Smooth muscle cell (in vitro differentiated cells): ENCODE measurements at regions not wholly inside any gene's neighbourhood (a gene's known extent, or its start where the extent isn't known, plus 50 kb on each side); places are given as distances from the start of the nearest gene placed in this dataset.

Source experiments
- DNase-seq: peaks from one replicate; lab custom pipeline; 2025; ENCODE audit not compliant: unreplicated experiment; lab: John Stamatoyannopoulos, UW
- H2AFZ ChIP-seq: fragments of 200-600 bp; sonication (generic); 2 replicates; pipeline ENCODE4 v1.6.0; 2016; ENCODE audit warnings: antibody characterized with exemption, low read depth, mild to moderate bottlenecking
- H3F3A ChIP-seq: fragments of 200-600 bp; sonication (generic); 2 replicates; pipeline ENCODE4 v1.6.0; 2017; ENCODE audit warnings: antibody characterized with exemption, low read depth
- H3K27ac ChIP-seq: fragments of 200-600 bp; sonication (generic); 2 replicates; pipeline ENCODE4 v1.5.1; 2016; ENCODE audit warnings: low read depth, mild to moderate bottlenecking
- H3K27me3 ChIP-seq: fragments of 200-600 bp; sonication (generic); 2 replicates; pipeline ENCODE4 v1.6.1; 2016; ENCODE audit warnings: low read depth, mild to moderate bottlenecking
- H3K36me3 ChIP-seq: fragments of 200-600 bp; sonication (generic); 2 replicates; pipeline ENCODE4 v1.5.1; 2016; ENCODE audit warnings: low read depth
- H3K4me1 ChIP-seq: fragments of 200-600 bp; sonication (generic); 2 replicates; pipeline ENCODE4 v1.5.1; 2016; ENCODE audit warnings: low read depth
- H3K4me2 ChIP-seq: fragments of 200-600 bp; sonication (generic); 2 replicates; pipeline ENCODE4 v1.6.0; 2016; ENCODE audit warnings: mild to moderate bottlenecking
- H3K4me3 ChIP-seq: fragments of 200-600 bp; sonication (generic); 2 replicates; pipeline ENCODE4 v1.5.1; 2016; ENCODE audit warnings: mild to moderate bottlenecking
- H3K79me2 ChIP-seq: fragments of 200-600 bp; sonication (generic); 2 replicates; pipeline ENCODE4 v1.6.0; 2016; ENCODE audit warnings: low read depth, mild to moderate bottlenecking
- H3K9ac ChIP-seq: fragments of 200-600 bp; sonication (generic); 2 replicates; pipeline ENCODE4 v1.6.0; 2016; ENCODE audit warnings: low read depth
- H3K9me3 ChIP-seq: fragments of 200-600 bp; sonication (generic); replicated peaks from 2 replicates; pipeline ENCODE4 v1.5.1; 2016; ENCODE audit warnings: low read depth
- H4K20me1 ChIP-seq: fragments of 200-600 bp; sonication (generic); 2 replicates; pipeline ENCODE4 v1.6.0; 2016; ENCODE audit warnings: low read depth
- CTCF ChIP-seq: fragments of 200-600 bp; sonication (generic); IDR thresholded peaks from 2 replicates; pipeline ENCODE4 v1.5.1; 2017; ENCODE audit warnings: borderline replicate concordance, mild to moderate bottlenecking, antibody characterized with exemption; ENCODE audit not compliant: insufficient read depth, poor library complexity, severe bottlenecking
- WGBS: methylation state at CpG from one replicate; pipeline ENCODE4 v1.1.7; 2016; ENCODE audit warnings: low lambda C conversion rate; 5-methylcytosine and 5-hydroxymethylcytosine counted together

DNA sequence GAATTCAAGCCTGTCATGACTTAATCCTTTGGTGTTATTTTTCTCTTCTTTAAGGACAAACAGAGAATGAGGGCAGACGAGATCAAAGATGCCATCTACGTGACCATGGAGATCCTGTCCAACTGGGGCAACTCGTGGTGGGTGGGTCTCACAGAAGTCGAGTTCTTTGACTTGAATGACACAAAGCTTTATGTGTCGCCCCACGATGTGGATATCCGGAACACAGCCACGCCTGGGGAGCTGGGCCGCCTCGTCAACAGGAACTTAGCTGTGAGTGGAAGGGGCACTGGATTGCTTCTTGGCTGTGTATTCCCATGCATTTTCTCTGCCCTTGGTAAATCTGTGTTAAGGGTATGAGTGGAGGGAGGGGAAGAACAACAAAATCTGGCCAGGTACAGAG lies 158.7 kb downstream of the KATNIP start:
- H3K79me2 ChIP-seq = no peaks in the 10 kb centered on the region
- H3K9ac ChIP-seq = no peak overlapping the region
- H3K36me3 ChIP-seq = no peaks in the 10 kb centered on the region
- H3K4me1 ChIP-seq = no peaks in the 10 kb centered on the region
- H3F3A ChIP-seq = no peaks in the 10 kb centered on the region
- H3K27ac ChIP-seq = no peak overlapping the region
- H4K20me1 ChIP-seq = no peaks in the 10 kb centered on the region
- no peak overlapping the region for H2AFZ ChIP-seq
- DNase-seq = no peak
- TF ChIP-seq CTCF = no peak
- H3K4me3 ChIP-seq = no peak overlapping the region
- WGBS = 90% methylated on average over 10 of the region's 10 CpGs
- no peaks in the 10 kb centered on the region for H3K27me3 ChIP-seq
- H3K9me3 ChIP-seq = no peaks in the 10 kb centered on the region
- no peak overlapping the region for H3K4me2 ChIP-seq

DNA sequence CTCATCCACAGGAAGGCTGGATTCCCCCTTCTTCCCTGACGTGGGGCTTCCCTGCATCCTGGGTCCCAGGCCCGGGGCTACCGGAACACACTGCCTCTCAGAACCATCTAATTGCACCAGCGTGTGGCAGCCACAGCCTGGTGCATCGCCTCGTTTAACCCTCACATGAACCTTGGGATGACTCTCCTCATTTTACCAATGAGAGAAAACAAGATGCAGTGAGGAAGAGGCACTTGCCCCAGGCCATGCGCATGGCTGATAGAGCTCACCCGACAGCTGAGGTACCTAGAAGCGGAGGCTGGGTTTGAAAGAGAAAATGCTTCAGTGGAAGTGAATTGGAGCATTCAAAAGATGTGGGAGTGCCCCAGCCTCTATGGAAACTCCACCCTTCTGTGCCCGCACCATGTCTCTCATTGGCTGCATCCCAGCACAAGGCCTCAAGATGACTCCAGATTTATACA lies 162.3 kb downstream of the KATNIP start:
- Histone ChIP-seq H4K20me1 (no peaks in the 10 kb centered on the region), H3K27ac (no peak overlapping the region), H3F3A (no peaks in the 10 kb centered on the region), H2AFZ (no peak overlapping the region), H3K4me1 (no peaks in the 10 kb centered on the region), H3K9ac (no peak overlapping the region), H3K36me3 (no peaks in the 10 kb centered on the region), H3K9me3 (no peaks in the 10 kb centered on the region), H3K4me3 (no peak overlapping the region), H3K4me2 (no peak overlapping the region), H3K27me3 (no peaks in the 10 kb centered on the region), H3K79me2 (no peaks in the 10 kb centered on the region)
- DNase-seq = no peak
- WGBS = 81% methylated on average over 10 of the region's 10 CpGs
- TF ChIP-seq CTCF = no peak

GRCh38 chr16:27717726-27718125 lies 167.8 kb downstream of the KATNIP start:
- Histone ChIP-seq H3K36me3 (no peaks in the 10 kb centered on the region), H3F3A (no peaks in the 10 kb centered on the region), H3K4me3 (no peak overlapping the region), H3K4me2 (no peak overlapping the region), H3K4me1 (peaks cover 20% of the 10 kb centered on the region), H3K9me3 (no peaks in the 10 kb centered on the region), H3K27me3 (no peaks in the 10 kb centered on the region), H3K9ac (no peak overlapping the region), H3K79me2 (no peaks in the 10 kb centered on the region), H2AFZ (no peak overlapping the region), H4K20me1 (no peaks in the 10 kb centered on the region), H3K27ac (no peak overlapping the region)
- no peak for TF ChIP-seq CTCF
- 92% methylated on average over 2 of the region's 2 CpGs for WGBS
- DNase-seq = no peak
